ENCODE measurements at regions not wholly inside any gene's neighbourhood (a gene's known extent, or its start where the extent isn't known, plus 50 kb on each side); places are given as distances from the start of the nearest gene placed in this dataset.
A peak's percentile ranks its signal among the peaks of the same experiment; 100 is the strongest.

- H3K27ac ChIP-seq = no peak overlapping the region
- intact Hi-C loops (cut with DNase I) = no loop called here
- DNase-seq = no peak
- H3K4me1 ChIP-seq = peaks cover 0 to 6% (median 0%) of the 10 kb centered on the region in 3 donors
- 86 to 100% methylated on average over 2 to 3 of the region's 3 CpGs for WGBS, 2 donors
- no peaks in the 10 kb centered on the region for H3K36me3 ChIP-seq
- no peaks in the 10 kb centered on the region for H3K9me3 ChIP-seq
- TF ChIP-seq POLR2A (IDR thresholded peaks at IDR 0.05) (no peak), CTCF (IDR thresholded peaks at IDR 0.05) (no peak)
- no peaks in the 10 kb centered on the region for H3K27me3 ChIP-seq
- no peak overlapping the region for H3K4me3 ChIP-seq
These were observed 83.2 kb downstream of the TTC32 start for GRCh38 chr2:19818543-19818942.

GRCh38 chr2:19818039-19818438, 83.7 kb downstream of the TTC32 start:
- DNase-seq = no peak

GRCh38 chr2:19815746-19816145, 86.0 kb downstream of the TTC32 start:
- 42 to 43% methylated on average over 1 of the region's 1 CpG for WGBS, 2 donors
- H3K27ac ChIP-seq = no peak overlapping the region
- TF ChIP-seq CTCF (IDR thresholded peaks at IDR 0.05) = no peak
- TF ChIP-seq POLR2A (IDR thresholded peaks at IDR 0.05) = no peak
- intact Hi-C loops (cut with DNase I) = no loop called here
- H3K36me3 ChIP-seq = no peaks in the 10 kb centered on the region
- H3K9me3 ChIP-seq = no peaks in the 10 kb centered on the region
- H3K4me3 ChIP-seq = no peak overlapping the region
- DNase-seq = no peak
- H3K27me3 ChIP-seq = no peaks in the 10 kb centered on the region
- H3K4me1 ChIP-seq = peaks cover 0 to 6% (median 0%) of the 10 kb centered on the region in 3 donors

More at GRCh38 chr2:19818039-19818438, 83.7 kb downstream of the TTC32 start:
- peaks cover 0 to 6% (median 0%) of the 10 kb centered on the region in 3 donors for H3K4me1 ChIP-seq
- H3K36me3 ChIP-seq = no peaks in the 10 kb centered on the region
- H3K27ac ChIP-seq = no peak overlapping the region
- H3K4me3 ChIP-seq = no peak overlapping the region
- WGBS, 2 donors = 83% methylated on average over 1 of the region's 3 CpGs; no CpG with 5 or more reads in 1 of the 2 donors
- no peaks in the 10 kb centered on the region for H3K9me3 ChIP-seq
- intact Hi-C loops (cut with DNase I) = no loop called here
- no peak for TF ChIP-seq CTCF (IDR thresholded peaks at IDR 0.05)
- no peak for TF ChIP-seq POLR2A (IDR thresholded peaks at IDR 0.05)
- no peaks in the 10 kb centered on the region for H3K27me3 ChIP-seq

GRCh38 chr2:19812166-19812565, 89.6 kb downstream of the TTC32 start:
- no peak overlapping the region for H3K4me3 ChIP-seq
- TF ChIP-seq POLR2A (IDR thresholded peaks at IDR 0.05) = no peak
- no peak for TF ChIP-seq CTCF (IDR thresholded peaks at IDR 0.05)
- no peaks in the 10 kb centered on the region for H3K36me3 ChIP-seq
- no peaks in the 10 kb centered on the region for H3K4me1 ChIP-seq
- H3K27me3 ChIP-seq = no peaks in the 10 kb centered on the region
- peak overlapping the region in 1 of 4 donors; percentile 2 for H3K27ac ChIP-seq
- WGBS, 2 donors = 52 to 66% methylated on average over 5 of the region's 5 CpGs
- no peaks in the 10 kb centered on the region for H3K9me3 ChIP-seq
- DNase-seq = no peak
- intact Hi-C loops (cut with DNase I) = no loop called here

- DNase-seq = no peak
- no peak overlapping the region for H3K27ac ChIP-seq
- no peaks in the 10 kb centered on the region for H3K9me3 ChIP-seq
- TF ChIP-seq CTCF (IDR thresholded peaks at IDR 0.05) (no peak), POLR2A (IDR thresholded peaks at IDR 0.05) (no peak)
- no peaks in the 10 kb centered on the region for H3K27me3 ChIP-seq
- 98 to 100% methylated on average over 1 to 5 of the region's 6 CpGs for WGBS, 2 donors
- H3K4me1 ChIP-seq = no peaks in the 10 kb centered on the region
- intact Hi-C loops (cut with DNase I) = no loop called here
- H3K4me3 ChIP-seq = no peak overlapping the region
- H3K36me3 ChIP-seq = no peaks in the 10 kb centered on the region
These were observed 90.6 kb downstream of the TTC32 start for GRCh38 chr2:19811186-19811585.

Measured in esophagus squamous epithelium (tissue), 5 donors.